Body of pancreas (tissue), 4 donors: ENCODE measurements at regions not wholly inside any gene's neighbourhood (a gene's known extent, or its start where the extent isn't known, plus 50 kb on each side); places are given as distances from the start of the nearest gene placed in this dataset.

Source experiments
- ATAC-seq: fragments of 150-250 bp; one replicate; pipeline ENCODE4 v1.9.1; 2016
- DNase-seq, 4 donors: peaks; one replicate each; pipeline ENCODE4 v3.0.0-alpha.2; 2019
- H3K27ac ChIP-seq, 4 donors: fragments of 200-600 bp; sonication (generic); 1 replicate in 3 of 4; 2 replicates in 1 of 4; pipeline versions ENCODE4 v1.5.1 to v1.6.1; 2016 to 2019; ENCODE audit warnings: mild to moderate bottlenecking in 1 of 4, mixed read lengths in 1 of 4, moderate library complexity in 1 of 4
- H3K27me3 ChIP-seq, 2 donors: fragments of 200-600 bp; sonication (generic); one replicate each; pipeline ENCODE4 v1.6.0; 2016; ENCODE audit warnings: mild to moderate bottlenecking in 1 of 2
- H3K36me3 ChIP-seq, 2 donors: fragments of 200-600 bp; sonication (generic); replicated peaks in 1 of 2; 2 replicates each; pipeline ENCODE4 v1.5.1; 2016; ENCODE audit warnings: low read depth in 2 of 2; ENCODE audit not compliant: insufficient read depth in 1 of 2
- H3K4me1 ChIP-seq: fragments of 200-600 bp; sonication (generic); one replicate; pipeline ENCODE4 v1.6.0; 2016
- H3K4me3 ChIP-seq, 2 donors: fragments of 200-600 bp; sonication (generic); 1 replicate in 1 of 2; 2 replicates in 1 of 2; pipeline ENCODE4 v1.5.1; 2016 to 2019
- H3K9me3 ChIP-seq, 3 donors: fragments of 200-600 bp; sonication (generic); 1 replicate in 2 of 3; 2 replicates in 1 of 3; pipeline ENCODE4 v1.5.1; 2016
- POLR2A ChIP-seq, 3 donors: fragments of 450-650 bp; IDR thresholded peaks; one replicate each; pipeline ENCODE4 v1.6.1; 2016; ENCODE audit warnings: antibody characterized with exemption in 3 of 3, mild to moderate bottlenecking in 2 of 3
- WGBS, 2 donors: methylation state at CpG; one replicate each; pipeline ENCODE4 v1.1.5; 2017; 5-methylcytosine and 5-hydroxymethylcytosine counted together
- intact Hi-C: fragments of 100-400 bp; cut with DNase I; formaldehyde crosslinking; loops from one replicate; pipeline ENCODE4 v1.15.1; 2023
- TF ChIP-seq, protein P1 (sequence below), 7 experiments: fragments of 450-650 bp in 4 of 7; fragments of 200-600 bp in 3 of 7; sonication (generic) in 3 of 7; IDR thresholded peaks; one replicate each; pipeline ENCODE4 v1.5.1; 2016 to 2019; ENCODE audit warnings: antibody characterized with exemption in 7 of 7

DNA sequence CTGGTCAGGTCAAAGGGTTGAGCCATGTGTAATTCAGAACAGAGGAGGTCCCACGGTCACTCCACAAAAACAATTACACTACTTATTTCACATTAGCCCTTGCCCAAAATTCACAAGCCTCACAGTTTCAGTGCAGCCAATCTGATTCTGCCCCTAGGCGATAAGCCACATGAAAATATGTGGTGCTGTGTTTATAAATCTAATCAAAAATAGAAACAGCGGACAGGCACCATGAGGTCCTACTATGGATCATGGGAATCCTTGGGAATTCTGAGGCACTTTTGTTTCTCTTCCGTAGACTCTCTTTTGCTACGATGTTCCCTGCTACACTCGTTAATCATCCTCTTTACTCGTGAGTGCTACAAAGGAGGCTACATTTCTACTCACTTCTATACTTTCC is 476.1 kb downstream of the TFAP2A start:
- no peak overlapping the region for H3K4me3 ChIP-seq
- ATAC-seq: no peak
- DNase-seq: no peak
- no peaks in the 10 kb centered on the region for H3K4me1 ChIP-seq
- 83 to 85% methylated on average over 7 of the region's 7 CpGs for WGBS, 2 donors
- no peak overlapping the region for H3K27ac ChIP-seq
- TF ChIP-seq, protein P1, sequence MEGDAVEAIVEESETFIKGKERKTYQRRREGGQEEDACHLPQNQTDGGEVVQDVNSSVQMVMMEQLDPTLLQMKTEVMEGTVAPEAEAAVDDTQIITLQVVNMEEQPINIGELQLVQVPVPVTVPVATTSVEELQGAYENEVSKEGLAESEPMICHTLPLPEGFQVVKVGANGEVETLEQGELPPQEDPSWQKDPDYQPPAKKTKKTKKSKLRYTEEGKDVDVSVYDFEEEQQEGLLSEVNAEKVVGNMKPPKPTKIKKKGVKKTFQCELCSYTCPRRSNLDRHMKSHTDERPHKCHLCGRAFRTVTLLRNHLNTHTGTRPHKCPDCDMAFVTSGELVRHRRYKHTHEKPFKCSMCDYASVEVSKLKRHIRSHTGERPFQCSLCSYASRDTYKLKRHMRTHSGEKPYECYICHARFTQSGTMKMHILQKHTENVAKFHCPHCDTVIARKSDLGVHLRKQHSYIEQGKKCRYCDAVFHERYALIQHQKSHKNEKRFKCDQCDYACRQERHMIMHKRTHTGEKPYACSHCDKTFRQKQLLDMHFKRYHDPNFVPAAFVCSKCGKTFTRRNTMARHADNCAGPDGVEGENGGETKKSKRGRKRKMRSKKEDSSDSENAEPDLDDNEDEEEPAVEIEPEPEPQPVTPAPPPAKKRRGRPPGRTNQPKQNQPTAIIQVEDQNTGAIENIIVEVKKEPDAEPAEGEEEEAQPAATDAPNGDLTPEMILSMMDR (IDR thresholded peaks at IDR 0.05): no peak
- no peak for TF ChIP-seq POLR2A (IDR thresholded peaks at IDR 0.05)
- intact Hi-C loops: no loop called here
- no peaks in the 10 kb centered on the region for H3K36me3 ChIP-seq
- no peaks in the 10 kb centered on the region for H3K9me3 ChIP-seq
- no peaks in the 10 kb centered on the region for H3K27me3 ChIP-seq

GRCh38 chr6:9937031-9937763 is 477.7 kb downstream of the TFAP2A start:
- ATAC-seq: no peak
- no peaks in the 10 kb centered on the region for H3K9me3 ChIP-seq
- WGBS, 2 donors: 68 to 70% methylated on average over 13 of the region's 13 CpGs
- no peaks in the 10 kb centered on the region for H3K27me3 ChIP-seq
- DNase-seq: no peak
- intact Hi-C loops: no loop called here
- H3K27ac ChIP-seq: no peak overlapping the region
- H3K36me3 ChIP-seq: no peaks in the 10 kb centered on the region
- H3K4me1 ChIP-seq: no peaks in the 10 kb centered on the region
- H3K4me3 ChIP-seq: no peak overlapping the region
- TF ChIP-seq POLR2A (IDR thresholded peaks at IDR 0.05): no peak
- TF ChIP-seq, protein P1 (IDR thresholded peaks at IDR 0.05): no peak

DNA sequence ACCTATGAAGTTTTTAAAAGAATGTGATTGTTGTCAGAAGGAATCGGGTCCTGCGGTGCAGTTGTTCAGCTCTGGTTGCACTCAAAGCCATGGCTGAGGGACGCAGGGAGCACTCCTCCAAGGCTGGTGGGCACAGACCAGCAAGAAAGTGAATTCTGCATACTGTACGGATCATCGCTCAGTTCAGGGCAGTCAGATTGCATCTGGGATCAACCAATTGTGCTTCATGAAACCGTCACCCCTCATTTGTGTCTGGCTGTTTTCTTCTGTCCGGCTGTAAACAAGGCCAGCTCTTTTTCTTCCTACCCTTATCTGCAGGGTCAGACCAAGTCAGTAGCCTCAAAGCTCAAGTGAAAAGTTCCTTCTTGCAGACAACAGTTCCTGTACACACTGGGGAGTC is 478.3 kb downstream of the TFAP2A start:
- DNase-seq (no peak), ATAC-seq (no peak)
- no peak overlapping the region for H3K27ac ChIP-seq
- no peaks in the 10 kb centered on the region for H3K9me3 ChIP-seq
- TF ChIP-seq, protein P1 (IDR thresholded peaks at IDR 0.05): no peak
- no peak for TF ChIP-seq POLR2A (IDR thresholded peaks at IDR 0.05)
- no peaks in the 10 kb centered on the region for H3K27me3 ChIP-seq
- H3K36me3 ChIP-seq: no peaks in the 10 kb centered on the region
- no peak overlapping the region for H3K4me3 ChIP-seq
- intact Hi-C loops: no loop called here
- H3K4me1 ChIP-seq: no peaks in the 10 kb centered on the region
- 80 to 81% methylated on average over 7 of the region's 7 CpGs for WGBS, 2 donors

DNA sequence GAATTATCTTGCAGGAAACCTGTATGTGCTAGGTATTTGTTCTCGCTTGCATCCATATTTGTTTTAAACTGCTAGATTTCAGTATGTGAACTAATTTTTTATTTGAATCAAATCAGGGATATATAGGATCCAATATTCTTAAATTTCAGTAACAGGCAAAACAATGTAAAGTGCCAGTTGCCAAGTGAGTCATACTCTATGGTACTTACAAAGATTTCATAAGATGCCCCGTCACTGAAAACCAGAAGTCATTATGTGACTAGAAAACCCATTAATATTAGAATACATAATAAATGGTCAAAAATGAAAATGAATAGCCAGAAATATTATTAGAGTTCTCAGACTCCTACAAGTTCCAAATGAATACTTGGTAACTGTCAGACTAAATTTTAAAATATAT is 481.2 kb downstream of the TFAP2A start:
- TF ChIP-seq, protein P1 (IDR thresholded peaks at IDR 0.05): no peak
- TF ChIP-seq POLR2A (IDR thresholded peaks at IDR 0.05): no peak
- no peak overlapping the region for H3K27ac ChIP-seq
- WGBS, 2 donors: 91 to 99% methylated on average over 2 of the region's 2 CpGs
- ATAC-seq (no peak), DNase-seq (no peak)
- H3K27me3 ChIP-seq: no peaks in the 10 kb centered on the region
- H3K36me3 ChIP-seq: no peaks in the 10 kb centered on the region
- H3K9me3 ChIP-seq: no peaks in the 10 kb centered on the region
- H3K4me1 ChIP-seq: no peaks in the 10 kb centered on the region
- intact Hi-C loops: no loop called here
- no peak overlapping the region for H3K4me3 ChIP-seq

DNA sequence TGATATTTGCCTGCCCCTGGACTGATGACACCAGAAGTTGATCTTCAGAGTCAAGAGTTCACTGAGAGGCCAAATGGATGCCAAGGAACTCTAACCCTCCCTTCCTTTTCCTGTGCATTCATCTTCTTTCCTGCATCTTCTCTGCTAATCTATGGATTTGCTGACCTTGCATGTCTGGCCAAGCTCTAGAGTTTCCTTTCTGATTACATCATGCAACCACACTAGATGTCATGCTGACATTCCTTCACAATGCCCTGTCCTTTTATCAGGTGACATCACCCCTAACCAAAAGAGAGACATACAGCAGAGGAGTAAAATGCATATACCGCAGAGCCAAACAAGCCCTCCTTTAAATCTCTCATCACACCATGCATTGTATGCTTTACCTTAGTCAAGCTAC is 487.6 kb downstream of the TFAP2A start:
- TF ChIP-seq POLR2A (IDR thresholded peaks at IDR 0.05): no peak
- TF ChIP-seq, protein P1 (IDR thresholded peaks at IDR 0.05): no peak
- no peaks in the 10 kb centered on the region for H3K27me3 ChIP-seq
- no peak overlapping the region for H3K27ac ChIP-seq
- intact Hi-C loops: no loop called here
- 89 to 95% methylated on average over 1 of the region's 1 CpG for WGBS, 2 donors
- DNase-seq (no peak), ATAC-seq (no peak)
- no peaks in the 10 kb centered on the region for H3K4me1 ChIP-seq
- H3K4me3 ChIP-seq: no peak overlapping the region
- no peaks in the 10 kb centered on the region for H3K36me3 ChIP-seq
- H3K9me3 ChIP-seq: no peaks in the 10 kb centered on the region
